ENCODE measurements at regions not wholly inside any gene's neighbourhood (a gene's known extent, or its start where the extent isn't known, plus 50 kb on each side); places are given as distances from the start of the nearest gene placed in this dataset.

DNA sequence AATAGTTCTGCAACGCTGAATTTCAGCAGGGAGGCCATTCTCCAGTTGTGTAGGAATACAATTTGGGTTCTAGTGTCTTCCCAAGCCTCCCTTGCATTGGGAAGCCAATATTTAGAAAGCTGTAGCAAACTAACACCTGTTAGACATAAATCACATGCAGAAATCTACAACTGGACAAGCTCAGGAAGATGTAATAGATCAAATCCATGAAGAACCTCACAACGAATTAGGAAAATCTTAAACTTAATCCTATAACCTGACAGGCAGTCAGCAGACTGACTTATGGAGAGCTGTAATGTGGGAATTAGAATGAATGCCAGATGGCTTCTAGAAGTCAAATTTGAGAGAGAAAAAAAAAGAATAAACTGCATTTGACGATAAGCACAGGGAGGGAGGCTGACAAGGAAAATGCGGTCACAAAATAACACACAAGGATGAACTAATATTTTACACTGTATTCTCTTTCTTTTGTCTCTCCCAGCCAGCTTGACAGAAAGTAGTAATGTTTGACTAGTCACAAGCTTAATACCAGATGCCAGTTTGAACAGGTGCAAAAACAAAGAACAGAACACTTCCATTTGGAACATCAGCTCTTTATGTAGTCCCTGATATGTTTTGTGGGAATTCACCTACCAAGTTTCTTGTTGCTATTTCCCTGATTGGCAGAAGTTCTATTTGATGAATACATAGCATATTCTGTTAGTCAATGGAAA lies 50.8 kb upstream of the FANCL start:
- ChIA-PET CTCF (no interaction called here), POLR2A (no interaction called here)

Data from activated CD8-positive, alpha-beta memory T cell treated with anti-CD3 and anti-CD28 coated beads for 36 hours (primary cell).